ENCODE measurements at regions not wholly inside any gene's neighbourhood (a gene's known extent, or its start where the extent isn't known, plus 50 kb on each side); places are given as distances from the start of the nearest gene placed in this dataset.

- TF ChIP-seq CTCF (IDR thresholded peaks at IDR 0.05), result no peak
- no peak for TF ChIP-seq POLR2A (IDR thresholded peaks at IDR 0.05)
Observed at GRCh38 chr13:105608104-105608503, 927.4 kb downstream of the EFNB2 start.

Measured in lower leg skin (tissue), 3 donors.